ENCODE measurements at regions not wholly inside any gene's neighbourhood (a gene's known extent, or its start where the extent isn't known, plus 50 kb on each side); places are given as distances from the start of the nearest gene placed in this dataset.

DNA sequence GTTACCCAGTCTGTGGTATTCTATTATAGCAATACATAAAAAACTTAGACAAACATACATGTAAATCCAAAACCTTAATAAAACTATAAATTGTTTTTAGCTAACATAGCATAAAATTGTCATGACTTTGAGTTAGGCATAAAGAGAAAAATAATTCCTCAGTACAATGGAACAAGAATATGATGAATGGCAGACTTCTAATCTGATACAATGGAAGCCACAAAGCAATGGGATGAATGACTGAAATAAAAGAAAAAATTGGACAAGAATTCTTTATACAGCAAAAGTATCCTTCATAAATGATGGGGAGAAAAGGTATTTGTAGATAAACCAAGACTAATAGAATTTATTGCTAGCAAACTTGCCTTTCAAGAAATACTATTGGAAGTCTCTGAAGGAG lies 524.2 kb downstream of the GABRG2 start:
- Histone ChIP-seq H2AFZ (replicated peaks; ENCODE audit: low read length, poor library complexity) (no peak overlapping the region), H3K14ac (replicated peaks; ENCODE audit: low read depth, low read length) (no peak overlapping the region), H4K8ac (ENCODE audit: low read depth in 2 of 2, low read length in 2 of 2) (no peak overlapping the region), H3K56ac (ENCODE audit: extremely low read depth, insufficient read depth, low read length) (no peak overlapping the region), H3K4ac (ENCODE audit: low read depth, low read length) (no peak overlapping the region), H4K20me1 (ENCODE audit: insufficient read depth, low read length) (no peaks in the 10 kb centered on the region), H3K4me2 (ENCODE audit: low read depth, low read length) (no peak overlapping the region), H4K5ac (ENCODE audit: low read depth, low read length) (no peak overlapping the region), H2BK120ac (ENCODE audit: low read depth, low read length) (no peak overlapping the region), H3K27me3 (ENCODE audit: control insufficient read depth, insufficient read depth, low read length) (no peaks in the 10 kb centered on the region), H3K23ac (ENCODE audit: low read depth, low read length) (no peak overlapping the region), H2BK15ac (ENCODE audit: low read depth, low read length) (no peak overlapping the region), H3K79me1 (ENCODE audit: low read depth in 1 of 2, low read length in 2 of 2) (no peaks in the 10 kb centered on the region), H3K36me3 (ENCODE audit: control insufficient read depth, insufficient read depth, low read length) (no peaks in the 10 kb centered on the region), H3K9ac (ENCODE audit: low read depth, low read length) (no peak overlapping the region), H2BK5ac (ENCODE audit: low read depth, low read length, poor library complexity, severe bottlenecking) (no peak overlapping the region), H3K9me3 (ENCODE audit: control insufficient read depth, insufficient read depth, low read length) (peaks cover 2% of the 10 kb centered on the region; the same call in 1 of the 2 replicates), H2AK5ac (ENCODE audit: low read depth, low read length) (no peak overlapping the region), H3K9me1 (ENCODE audit: insufficient read depth, low read length) (no peaks in the 10 kb centered on the region), H2AK9ac (replicated peaks; ENCODE audit: low read depth, low read length, poor library complexity) (no peak overlapping the region), H3K18ac (ENCODE audit: low read depth, low read length) (no peak overlapping the region), H3K4me3 (ENCODE audit: insufficient read depth, low read depth, low read length) (no peak overlapping the region), H2BK20ac (ENCODE audit: low read depth, low read length) (no peak overlapping the region), H3K4me1 (ENCODE audit: control insufficient read depth, insufficient read depth, low read length) (no peaks in the 10 kb centered on the region), H3K27ac (ENCODE audit: insufficient read depth, low read length) (no peak overlapping the region), H4K91ac (ENCODE audit: insufficient read depth, low read depth, low read length) (no peak overlapping the region)
- TF ChIP-seq MAZ (IDR thresholded peaks at IDR 0.05; ENCODE audit: borderline replicate concordance, low read depth, low read length) (no peak), CEBPB (IDR thresholded peaks at IDR 0.05; ENCODE audit: low read depth, low read length) (no peak), RAD21 (IDR thresholded peaks at IDR 0.05; ENCODE audit: low read length) (no peak), POLR2A (IDR thresholded peaks at IDR 0.05; ENCODE audit: low read depth, low read length) (no peak), MXI1 (IDR thresholded peaks at IDR 0.05; ENCODE audit: borderline replicate concordance, low read depth, low read length) (no peak), BHLHE40 (IDR thresholded peaks at IDR 0.05; ENCODE audit: low read depth, low read length) (no peak), SMC3 (IDR thresholded peaks at IDR 0.05; ENCODE audit: low read depth, low read length) (no peak), NFE2L2 (IDR thresholded peaks at IDR 0.05; ENCODE audit: low read depth, low read length) (no peak), CHD1 (IDR thresholded peaks at IDR 0.05; ENCODE audit: low read depth, low read length) (no peak), FOS (IDR thresholded peaks at IDR 0.05; ENCODE audit: low read depth, low read length) (no peak), RCOR1 (IDR thresholded peaks at IDR 0.05; ENCODE audit: insufficient replicate concordance, low read length) (no peak), MAFK (IDR thresholded peaks at IDR 0.05; ENCODE audit: low read depth, low read length) (no peak), RFX5 (IDR thresholded peaks at IDR 0.05; ENCODE audit: low read depth, low read length) (no peak)
- TF ChIP-seq, protein P1, sequence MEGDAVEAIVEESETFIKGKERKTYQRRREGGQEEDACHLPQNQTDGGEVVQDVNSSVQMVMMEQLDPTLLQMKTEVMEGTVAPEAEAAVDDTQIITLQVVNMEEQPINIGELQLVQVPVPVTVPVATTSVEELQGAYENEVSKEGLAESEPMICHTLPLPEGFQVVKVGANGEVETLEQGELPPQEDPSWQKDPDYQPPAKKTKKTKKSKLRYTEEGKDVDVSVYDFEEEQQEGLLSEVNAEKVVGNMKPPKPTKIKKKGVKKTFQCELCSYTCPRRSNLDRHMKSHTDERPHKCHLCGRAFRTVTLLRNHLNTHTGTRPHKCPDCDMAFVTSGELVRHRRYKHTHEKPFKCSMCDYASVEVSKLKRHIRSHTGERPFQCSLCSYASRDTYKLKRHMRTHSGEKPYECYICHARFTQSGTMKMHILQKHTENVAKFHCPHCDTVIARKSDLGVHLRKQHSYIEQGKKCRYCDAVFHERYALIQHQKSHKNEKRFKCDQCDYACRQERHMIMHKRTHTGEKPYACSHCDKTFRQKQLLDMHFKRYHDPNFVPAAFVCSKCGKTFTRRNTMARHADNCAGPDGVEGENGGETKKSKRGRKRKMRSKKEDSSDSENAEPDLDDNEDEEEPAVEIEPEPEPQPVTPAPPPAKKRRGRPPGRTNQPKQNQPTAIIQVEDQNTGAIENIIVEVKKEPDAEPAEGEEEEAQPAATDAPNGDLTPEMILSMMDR (conservative IDR thresholded peaks at IDR 0.05; ENCODE audit: low read depth, low read length): no peak
- TF ChIP-seq, protein P2, sequence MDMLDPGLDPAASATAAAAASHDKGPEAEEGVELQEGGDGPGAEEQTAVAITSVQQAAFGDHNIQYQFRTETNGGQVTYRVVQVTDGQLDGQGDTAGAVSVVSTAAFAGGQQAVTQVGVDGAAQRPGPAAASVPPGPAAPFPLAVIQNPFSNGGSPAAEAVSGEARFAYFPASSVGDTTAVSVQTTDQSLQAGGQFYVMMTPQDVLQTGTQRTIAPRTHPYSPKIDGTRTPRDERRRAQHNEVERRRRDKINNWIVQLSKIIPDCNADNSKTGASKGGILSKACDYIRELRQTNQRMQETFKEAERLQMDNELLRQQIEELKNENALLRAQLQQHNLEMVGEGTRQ (IDR thresholded peaks at IDR 0.05; ENCODE audit: low read depth, low read length): no peak
- TF ChIP-seq, protein P3, sequence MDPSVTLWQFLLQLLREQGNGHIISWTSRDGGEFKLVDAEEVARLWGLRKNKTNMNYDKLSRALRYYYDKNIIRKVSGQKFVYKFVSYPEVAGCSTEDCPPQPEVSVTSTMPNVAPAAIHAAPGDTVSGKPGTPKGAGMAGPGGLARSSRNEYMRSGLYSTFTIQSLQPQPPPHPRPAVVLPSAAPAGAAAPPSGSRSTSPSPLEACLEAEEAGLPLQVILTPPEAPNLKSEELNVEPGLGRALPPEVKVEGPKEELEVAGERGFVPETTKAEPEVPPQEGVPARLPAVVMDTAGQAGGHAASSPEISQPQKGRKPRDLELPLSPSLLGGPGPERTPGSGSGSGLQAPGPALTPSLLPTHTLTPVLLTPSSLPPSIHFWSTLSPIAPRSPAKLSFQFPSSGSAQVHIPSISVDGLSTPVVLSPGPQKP (IDR thresholded peaks at IDR 0.05; ENCODE audit: borderline replicate concordance, low read depth, low read length): no peak
- DNase-seq (no peak), ATAC-seq (ENCODE audit: low read depth) (no peak)
- CTCF ChIA-PET: no interaction called here
- dilution Hi-C loops (cut with HindIII; ENCODE audit: low sequenced_read_pairs, unreplicated experiment): no loop called here
- in situ Hi-C loops (cut with MboI; ENCODE audit: low sequenced_read_pairs): no loop called here
- intact Hi-C loops (cut with micrococcal nuclease): no loop called here
- POLR2A ChIA-PET (ENCODE audit: unreplicated experiment): no interaction called here
- BruUV-seq (replicated peaks): no TSS peak

Data from IMR-90 (cell line).